ENCODE measurements at regions not wholly inside any gene's neighbourhood (a gene's known extent, or its start where the extent isn't known, plus 50 kb on each side); places are given as distances from the start of the nearest gene placed in this dataset.

DNA sequence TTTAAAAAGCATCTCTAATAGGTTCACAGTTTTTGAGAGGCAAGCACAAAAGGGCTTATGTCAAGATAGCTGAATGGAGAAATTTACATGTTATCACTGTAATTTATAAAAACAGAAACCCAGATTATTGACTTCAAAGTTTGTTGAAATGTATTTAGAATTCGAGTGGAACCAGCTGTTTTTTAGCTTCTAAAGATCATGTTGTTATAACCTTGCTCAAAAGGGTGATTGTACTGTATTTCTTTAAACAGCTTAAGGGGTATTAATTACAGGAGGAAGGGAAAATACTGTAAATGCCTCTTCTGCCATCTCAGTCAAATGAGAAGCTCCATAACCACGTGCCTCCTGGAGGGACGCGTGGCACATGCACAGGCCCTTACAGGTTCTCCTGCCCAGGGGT is 156.2 kb upstream of the MGMT start:
- ATAC-seq (no peak), DNase-seq (no peak)
- no peak overlapping the region for H3K27ac ChIP-seq
- no peak for TF ChIP-seq CTCF (IDR thresholded peaks at IDR 0.05)
- H3K36me3 ChIP-seq (ENCODE audit: insufficient read depth in 1 of 2, low read depth in 1 of 2): no peaks in the 10 kb centered on the region
- 63 to 68% (median 64%) methylated on average over 4 of the region's 4 CpGs for WGBS, 3 donors
- H3K4me1 ChIP-seq: peaks cover 6% of the 10 kb centered on the region
- no peak overlapping the region for H3K4me3 ChIP-seq
- intact Hi-C loops (cut with DNase I): no loop called here
- no peaks in the 10 kb centered on the region for H3K9me3 ChIP-seq
- H3K27me3 ChIP-seq (ENCODE audit: insufficient read depth in 3 of 3, low read length in 2 of 3): no peaks in the 10 kb centered on the region

GRCh38 chr10:129319934-129320333 is 147.1 kb upstream of the MGMT start:
- Histone ChIP-seq H3K4me1 (no peaks in the 10 kb centered on the region), H3K36me3 (ENCODE audit: insufficient read depth in 1 of 2, low read depth in 1 of 2) (no peaks in the 10 kb centered on the region), H3K4me3 (no peak overlapping the region), H3K9me3 (peaks cover 4% of the 10 kb centered on the region), H3K27me3 (ENCODE audit: insufficient read depth in 3 of 3, low read length in 2 of 3) (no peaks in the 10 kb centered on the region), H3K27ac (no peak overlapping the region)
- ATAC-seq (no peak), DNase-seq (no peak)
- intact Hi-C loops (cut with DNase I): no loop called here
- WGBS, 3 donors: 83 to 89% (median 84%) methylated on average over 1 of the region's 1 CpG
- no peak for TF ChIP-seq CTCF (IDR thresholded peaks at IDR 0.05)

- no peaks in the 10 kb centered on the region for H3K4me1 ChIP-seq
- no peak for DNase-seq
- no peaks in the 10 kb centered on the region for H3K27me3 ChIP-seq (ENCODE audit: insufficient read depth in 3 of 3, low read length in 2 of 3)
- intact Hi-C loops (cut with DNase I): no loop called here
- no peak overlapping the region for H3K27ac ChIP-seq
- no peak for TF ChIP-seq CTCF (IDR thresholded peaks at IDR 0.05)
- no peak overlapping the region for H3K4me3 ChIP-seq
- WGBS, 3 donors: 73 to 96% (median 84%) methylated on average over 1 of the region's 1 CpG
- H3K36me3 ChIP-seq (ENCODE audit: insufficient read depth in 1 of 2, low read depth in 1 of 2): no peaks in the 10 kb centered on the region
- peaks cover 4% of the 10 kb centered on the region for H3K9me3 ChIP-seq
- no peak for ATAC-seq
Measured at GRCh38 chr10:129320340-129320739, 146.7 kb upstream of the MGMT start.

DNA sequence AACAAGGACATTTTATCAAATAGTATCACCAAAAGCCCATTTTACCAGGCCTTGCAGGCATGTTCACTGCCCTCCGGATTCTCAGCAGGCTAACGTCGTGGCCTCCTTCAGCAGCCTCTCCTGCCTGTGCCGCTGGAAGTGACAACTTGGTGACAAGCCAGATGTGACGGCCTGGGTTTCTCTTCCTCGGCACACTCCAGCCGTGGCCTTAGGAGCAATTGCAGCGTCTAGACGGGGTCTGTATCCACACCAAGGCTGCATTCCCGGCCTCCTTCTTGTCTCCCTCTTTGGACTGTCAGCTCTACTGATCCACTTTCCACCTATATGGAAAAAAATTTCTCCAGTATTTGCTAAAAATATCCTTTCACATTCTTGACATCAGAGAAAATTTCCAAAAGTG is 145.3 kb upstream of the MGMT start:
- no peak overlapping the region for H3K4me3 ChIP-seq
- peaks cover 4% of the 10 kb centered on the region for H3K9me3 ChIP-seq
- no peaks in the 10 kb centered on the region for H3K27me3 ChIP-seq (ENCODE audit: insufficient read depth in 3 of 3, low read length in 2 of 3)
- ATAC-seq (no peak), DNase-seq (no peak)
- H3K36me3 ChIP-seq (ENCODE audit: insufficient read depth in 1 of 2, low read depth in 1 of 2): no peaks in the 10 kb centered on the region
- intact Hi-C loops (cut with DNase I): no loop called here
- TF ChIP-seq CTCF (IDR thresholded peaks at IDR 0.05): no peak
- 79 to 83% (median 81%) methylated on average over 10 of the region's 10 CpGs for WGBS, 3 donors
- H3K4me1 ChIP-seq: no peaks in the 10 kb centered on the region
- H3K27ac ChIP-seq: no peak overlapping the region
